Activated T-helper 2 cell treated with anti-CD3 and anti-CD28 coated beads, Interferon-gamma antibody, Interleukin-2, Interleukin-4, amounts not matched to agents 10 μg/mL and 5 μg/mL and 100 μg/mL, durations not matched to agents 14 hours and 24 hours and 36 hours (primary cell): ENCODE measurements at regions not wholly inside any gene's neighbourhood (a gene's known extent, or its start where the extent isn't known, plus 50 kb on each side); places are given as distances from the start of the nearest gene placed in this dataset.

Source experiments
- DNase-seq: peaks from one replicate; pipeline ENCODE4 v3.0.0; 2021; ENCODE audit warnings: low spot score
- H3K27ac Mint-ChIP-seq: one replicate; pipeline ENCODE4 v1.8.0; 2021; ENCODE audit warnings: mixed read lengths
- H3K27me3 Mint-ChIP-seq: one replicate; pipeline ENCODE4 v1.8.0; 2021; ENCODE audit warnings: low read depth, mixed read lengths
- H3K36me3 Mint-ChIP-seq: one replicate; pipeline ENCODE4 v1.8.0; 2021; ENCODE audit warnings: low read depth, mixed read lengths
- H3K4me1 Mint-ChIP-seq: one replicate; pipeline ENCODE4 v1.8.0; 2021; ENCODE audit warnings: low read depth, mixed read lengths
- H3K4me3 Mint-ChIP-seq: one replicate; pipeline ENCODE4 v1.8.0; 2021; ENCODE audit warnings: low read depth, mild to moderate bottlenecking, moderate library complexity, mixed read lengths
- H3K9me3 Mint-ChIP-seq: one replicate; pipeline ENCODE4 v1.8.0; 2021; ENCODE audit warnings: mixed read lengths
- intact Hi-C: fragments of 100-400 bp; cut with micrococcal nuclease; formaldehyde crosslinking; loops from one replicate; pipeline ENCODE4 v1.15.1; 2023

DNA sequence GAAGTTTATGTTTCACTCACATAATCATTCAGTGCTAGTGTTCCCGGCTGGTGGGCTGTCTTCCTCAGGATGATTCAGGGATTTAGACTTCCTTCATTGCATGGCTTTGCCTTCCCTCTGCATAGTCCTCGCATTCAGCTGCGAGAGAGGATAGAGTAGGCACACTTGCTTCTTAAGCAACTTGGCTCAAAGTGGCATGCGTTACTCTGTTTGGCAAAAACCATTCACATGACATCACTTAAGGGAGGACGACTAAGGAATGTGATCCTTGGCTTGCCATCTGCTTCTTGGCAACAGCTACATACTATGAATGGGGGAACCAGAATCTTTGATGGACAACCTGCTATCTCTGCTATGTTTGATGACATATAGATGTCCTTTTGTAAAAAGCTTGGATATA, 359.3 kb downstream of the TDRD3 start:
- no peak overlapping the region for H3K27ac Mint-ChIP-seq
- intact Hi-C loops: no loop called here
- no peak for DNase-seq

DNA sequence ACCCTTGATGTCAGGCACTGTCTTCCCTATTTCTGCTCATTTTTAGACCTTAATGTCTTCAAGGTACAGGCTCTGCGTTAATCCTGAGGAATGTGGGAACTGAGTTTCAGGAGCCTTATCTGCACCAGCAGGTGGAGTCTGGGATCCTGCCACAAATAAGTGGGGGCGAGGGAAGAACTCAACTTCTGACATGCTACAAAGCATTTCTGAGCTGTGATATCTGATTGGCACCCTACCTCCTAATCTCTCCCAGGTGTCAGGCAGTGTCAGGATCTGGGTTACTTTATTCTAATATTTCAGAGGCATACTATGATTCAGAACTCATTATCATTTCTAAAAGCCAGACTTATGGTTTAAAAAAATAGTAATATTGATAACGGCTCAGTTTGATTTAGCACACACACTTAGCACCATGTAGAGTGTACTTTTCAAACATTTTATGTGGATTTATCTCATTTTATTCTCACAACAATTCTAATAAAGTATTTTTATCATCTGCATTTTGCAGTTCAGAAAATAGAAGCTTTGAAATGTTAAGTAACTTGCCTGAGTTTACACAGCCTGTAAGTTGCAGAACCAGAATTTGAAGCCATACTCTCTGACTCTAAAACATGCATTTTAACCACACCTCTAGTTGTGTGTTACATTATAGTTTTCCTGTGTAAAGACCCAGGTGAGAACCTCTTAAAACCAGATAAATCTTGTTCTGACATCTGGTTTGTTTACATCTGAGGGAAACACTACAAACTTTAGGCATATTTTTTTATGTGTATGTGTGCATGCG, 358.6 kb downstream of the TDRD3 start:
- Mint-ChIP-seq H3K27ac (no peak overlapping the region), H3K4me1 (no peaks in the 10 kb centered on the region), H3K4me3 (no peak overlapping the region), H3K27me3 (no peaks in the 10 kb centered on the region), H3K9me3 (no peaks in the 10 kb centered on the region), H3K36me3 (no peaks in the 10 kb centered on the region)
- DNase-seq: no peak
- intact Hi-C loops: no loop called here

More for the DNA sequence above, 359.3 kb downstream of the TDRD3 start:
- no peaks in the 10 kb centered on the region for H3K4me1 Mint-ChIP-seq
- H3K36me3 Mint-ChIP-seq: no peaks in the 10 kb centered on the region
- no peaks in the 10 kb centered on the region for H3K27me3 Mint-ChIP-seq
- H3K9me3 Mint-ChIP-seq: no peaks in the 10 kb centered on the region
- no peak overlapping the region for H3K4me3 Mint-ChIP-seq

DNA sequence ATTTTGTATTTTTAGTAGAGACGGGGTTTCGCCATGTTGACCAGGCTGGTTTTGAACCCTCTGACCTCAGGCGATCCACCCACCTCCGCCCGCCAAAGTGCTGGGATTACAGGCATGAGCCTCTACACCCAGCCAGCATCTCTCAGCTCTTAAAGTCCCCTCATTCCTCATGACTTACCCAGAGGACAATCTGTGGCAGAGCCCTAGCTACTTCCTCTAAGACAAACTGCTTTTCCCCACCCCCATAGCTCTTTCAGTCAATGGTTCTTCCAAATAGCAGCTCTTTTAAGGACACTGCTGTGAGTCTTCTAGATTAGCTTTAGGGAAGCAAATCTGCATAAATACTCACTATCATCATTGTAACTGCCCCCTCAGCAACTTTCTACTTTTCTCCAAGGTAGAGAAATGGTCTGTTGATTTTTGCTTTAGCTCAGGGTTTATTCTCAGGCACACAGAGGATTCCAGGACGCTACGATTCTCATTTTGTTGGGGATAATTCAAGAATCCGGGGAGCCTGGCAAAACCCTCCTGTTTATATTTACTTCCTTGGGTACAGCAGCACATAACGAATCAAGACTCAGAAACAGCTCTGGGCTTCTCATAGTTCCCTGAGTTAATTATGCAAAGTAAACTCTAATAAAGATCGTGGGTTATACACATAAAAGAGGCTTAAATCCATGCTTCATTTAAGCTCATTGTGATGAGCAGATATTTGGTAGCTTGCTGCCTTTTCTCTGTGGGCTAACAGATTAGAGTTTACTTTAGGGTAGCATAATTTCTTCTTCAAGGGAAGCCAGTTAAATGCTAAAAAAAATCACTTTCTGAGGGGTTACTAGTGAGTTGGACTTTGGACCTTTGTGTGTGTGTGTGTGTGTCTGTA, 357.4 kb downstream of the TDRD3 start:
- no peaks in the 10 kb centered on the region for H3K4me1 Mint-ChIP-seq
- H3K27me3 Mint-ChIP-seq: no peaks in the 10 kb centered on the region
- H3K9me3 Mint-ChIP-seq: no peaks in the 10 kb centered on the region
- intact Hi-C loops: no loop called here
- no peak overlapping the region for H3K4me3 Mint-ChIP-seq
- H3K27ac Mint-ChIP-seq: no peak overlapping the region
- no peaks in the 10 kb centered on the region for H3K36me3 Mint-ChIP-seq
- no peak for DNase-seq

DNA sequence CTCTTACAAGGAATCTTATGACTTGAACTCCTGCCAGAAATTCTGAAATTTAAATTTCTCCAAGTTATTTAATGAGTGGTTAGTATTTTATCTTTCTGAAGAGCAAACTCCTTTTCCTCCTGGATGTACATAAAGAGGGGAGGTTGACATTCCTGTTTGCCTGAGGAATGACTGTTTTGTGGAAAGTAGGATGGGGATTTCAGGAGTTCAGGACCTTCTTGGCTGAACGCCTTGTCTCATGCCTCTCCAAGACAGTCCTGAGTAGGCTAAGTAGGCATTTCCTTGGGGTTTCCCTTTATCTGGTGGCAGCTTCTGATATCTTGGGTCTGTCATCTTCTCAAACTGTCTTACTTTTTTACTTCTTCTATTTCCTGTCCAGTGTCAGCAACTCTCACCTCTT, 356.6 kb downstream of the TDRD3 start:
- intact Hi-C loops: no loop called here
- H3K27me3 Mint-ChIP-seq: no peaks in the 10 kb centered on the region
- H3K27ac Mint-ChIP-seq: no peak overlapping the region
- H3K36me3 Mint-ChIP-seq: no peaks in the 10 kb centered on the region
- H3K4me1 Mint-ChIP-seq: no peaks in the 10 kb centered on the region
- no peak overlapping the region for H3K4me3 Mint-ChIP-seq
- no peak for DNase-seq
- H3K9me3 Mint-ChIP-seq: no peaks in the 10 kb centered on the region

DNA sequence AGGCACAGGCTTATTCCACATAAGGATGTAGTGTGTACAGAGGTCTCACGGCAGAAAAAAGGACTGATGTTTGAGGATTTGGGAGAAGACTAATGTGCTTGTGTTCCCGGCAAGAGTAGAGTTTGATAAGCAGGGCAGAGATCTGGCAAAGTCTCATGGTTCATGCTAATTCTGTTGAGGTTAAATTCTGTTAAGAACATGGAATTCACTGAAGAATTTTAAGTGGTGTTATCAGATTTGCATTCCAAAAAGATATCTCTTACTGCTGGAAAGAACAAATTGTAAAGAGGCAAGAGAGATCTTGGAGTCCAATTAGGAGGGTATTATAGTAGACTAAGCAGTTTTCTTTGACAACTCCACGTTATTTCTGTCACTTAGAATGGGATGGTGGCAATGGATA, 348.3 kb downstream of the TDRD3 start:
- intact Hi-C loops: no loop called here
- Mint-ChIP-seq H3K27me3 (no peaks in the 10 kb centered on the region), H3K9me3 (no peaks in the 10 kb centered on the region), H3K4me3 (no peak overlapping the region), H3K36me3 (no peaks in the 10 kb centered on the region), H3K27ac (no peak overlapping the region), H3K4me1 (no peaks in the 10 kb centered on the region)
- no peak for DNase-seq

DNA sequence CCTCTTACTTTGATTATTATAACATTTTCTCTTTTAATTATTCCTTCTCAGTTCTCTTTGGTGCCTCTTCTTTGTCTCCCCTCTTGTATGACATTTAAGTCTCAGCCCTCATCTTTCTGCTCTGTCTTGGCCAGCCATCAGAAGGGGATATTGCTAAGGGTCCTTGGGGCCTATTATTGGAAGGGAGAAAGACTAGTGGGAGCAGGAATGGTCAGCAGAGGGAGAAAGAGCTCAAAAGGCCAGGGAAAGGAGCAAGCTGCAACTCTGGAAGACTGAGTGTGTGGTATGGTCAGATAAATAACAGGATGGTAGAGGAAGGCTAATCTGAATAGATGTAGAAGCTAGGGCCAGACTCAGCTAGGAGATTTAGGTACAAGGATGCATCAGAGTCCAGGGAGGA, 336.9 kb downstream of the TDRD3 start:
- H3K9me3 Mint-ChIP-seq: peaks cover 18% of the 10 kb centered on the region
- no peaks in the 10 kb centered on the region for H3K27me3 Mint-ChIP-seq
- no peaks in the 10 kb centered on the region for H3K36me3 Mint-ChIP-seq
- no peaks in the 10 kb centered on the region for H3K4me1 Mint-ChIP-seq
- no peak overlapping the region for H3K27ac Mint-ChIP-seq
- intact Hi-C loops: no loop called here
- H3K4me3 Mint-ChIP-seq: no peak overlapping the region
- no peak for DNase-seq

DNA sequence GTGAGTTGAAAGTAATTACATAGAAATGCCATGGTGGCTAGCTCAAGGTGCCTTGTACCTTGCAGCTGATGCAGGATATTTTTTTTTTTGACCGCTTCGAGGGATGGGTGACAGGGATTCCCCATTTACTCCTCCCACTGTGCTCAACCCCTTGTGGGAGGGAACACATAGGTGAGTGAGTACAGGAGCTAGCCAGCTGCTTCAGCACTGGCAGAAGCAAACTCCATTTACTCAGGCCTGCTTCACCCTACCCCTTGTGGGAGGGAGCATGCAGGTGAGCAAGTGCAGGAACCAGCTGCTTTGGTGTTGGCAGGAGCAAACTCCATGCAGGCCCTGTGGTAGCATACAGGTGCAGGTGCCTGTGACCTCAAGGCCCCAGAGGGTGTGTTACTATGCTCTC, 330.1 kb downstream of the TDRD3 start:
- H3K4me3 Mint-ChIP-seq: no peak overlapping the region
- intact Hi-C loops: no loop called here
- H3K27ac Mint-ChIP-seq: no peak overlapping the region
- H3K27me3 Mint-ChIP-seq: no peaks in the 10 kb centered on the region
- no peak for DNase-seq
- no peaks in the 10 kb centered on the region for H3K36me3 Mint-ChIP-seq
- H3K9me3 Mint-ChIP-seq: peaks cover 11% of the 10 kb centered on the region
- no peaks in the 10 kb centered on the region for H3K4me1 Mint-ChIP-seq

DNA sequence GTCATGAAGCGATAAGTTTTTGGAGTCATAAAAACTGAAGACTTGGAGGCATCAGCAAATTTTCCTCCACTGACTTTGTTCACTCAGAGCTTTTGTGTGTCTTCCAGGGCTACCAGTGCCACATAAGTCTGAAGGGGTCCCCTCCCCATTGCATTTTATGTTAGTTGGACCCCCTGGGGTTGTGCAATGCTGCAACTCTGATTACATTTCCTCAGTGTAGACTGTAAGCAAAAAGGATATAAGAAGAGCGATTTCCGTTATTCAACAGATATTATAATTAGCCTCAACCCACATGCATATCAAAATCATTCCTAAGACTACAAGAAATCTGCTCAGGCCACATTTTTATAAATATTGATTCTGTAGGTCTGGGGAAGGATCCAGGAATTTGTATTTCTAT, 324.0 kb downstream of the TDRD3 start:
- no peak for DNase-seq
- Mint-ChIP-seq H3K4me1 (no peaks in the 10 kb centered on the region), H3K4me3 (no peak overlapping the region), H3K9me3 (peaks cover 14% of the 10 kb centered on the region), H3K27me3 (no peaks in the 10 kb centered on the region), H3K27ac (no peak overlapping the region), H3K36me3 (no peaks in the 10 kb centered on the region)
- intact Hi-C loops: no loop called here

DNA sequence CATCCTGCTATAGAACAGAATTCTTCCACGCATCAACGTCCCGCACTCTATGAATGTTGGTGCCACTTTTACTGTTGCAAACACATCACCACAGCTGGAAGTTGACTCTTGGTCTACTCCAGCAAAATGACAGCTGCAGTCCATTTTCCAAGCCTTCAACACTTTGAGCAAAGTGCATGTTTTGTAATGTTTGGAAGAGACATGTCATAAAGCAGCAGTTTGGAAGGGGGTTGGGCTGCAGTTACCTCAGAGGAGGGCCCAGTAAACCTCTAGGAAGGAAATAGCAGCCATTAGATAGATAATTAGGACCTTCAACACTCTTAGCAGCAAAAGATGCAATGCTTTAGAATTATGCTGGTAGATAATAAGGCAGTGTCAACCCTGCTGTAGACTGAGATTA, 323.6 kb downstream of the TDRD3 start:
- no peaks in the 10 kb centered on the region for H3K4me1 Mint-ChIP-seq
- H3K27ac Mint-ChIP-seq: no peak overlapping the region
- H3K4me3 Mint-ChIP-seq: no peak overlapping the region
- no peak for DNase-seq
- H3K36me3 Mint-ChIP-seq: no peaks in the 10 kb centered on the region
- H3K27me3 Mint-ChIP-seq: no peaks in the 10 kb centered on the region
- peaks cover 14% of the 10 kb centered on the region for H3K9me3 Mint-ChIP-seq
- intact Hi-C loops: no loop called here

DNA sequence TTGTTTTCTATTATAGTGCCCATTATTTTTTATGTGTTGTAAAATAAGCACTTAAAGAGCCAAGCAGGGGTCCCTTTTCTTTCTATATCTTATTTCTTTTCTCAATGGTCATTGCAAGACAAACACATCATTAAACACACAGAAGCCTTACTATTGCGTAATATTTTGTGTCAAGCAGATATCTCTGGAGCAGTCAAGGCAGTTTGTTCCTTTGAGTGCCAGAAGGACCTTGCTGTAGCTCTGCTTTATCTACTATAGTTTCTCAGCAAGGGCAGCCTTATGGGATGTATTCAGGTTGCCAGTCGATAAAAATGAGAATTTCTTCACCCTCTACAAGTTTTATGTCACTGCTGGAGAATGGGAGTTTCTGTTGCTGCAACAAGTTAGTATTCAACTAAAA, 319.3 kb downstream of the TDRD3 start:
- DNase-seq: no peak
- H3K27me3 Mint-ChIP-seq: no peaks in the 10 kb centered on the region
- H3K4me3 Mint-ChIP-seq: no peak overlapping the region
- H3K9me3 Mint-ChIP-seq: no peaks in the 10 kb centered on the region
- intact Hi-C loops: no loop called here
- H3K27ac Mint-ChIP-seq: no peak overlapping the region
- no peaks in the 10 kb centered on the region for H3K4me1 Mint-ChIP-seq
- no peaks in the 10 kb centered on the region for H3K36me3 Mint-ChIP-seq

DNA sequence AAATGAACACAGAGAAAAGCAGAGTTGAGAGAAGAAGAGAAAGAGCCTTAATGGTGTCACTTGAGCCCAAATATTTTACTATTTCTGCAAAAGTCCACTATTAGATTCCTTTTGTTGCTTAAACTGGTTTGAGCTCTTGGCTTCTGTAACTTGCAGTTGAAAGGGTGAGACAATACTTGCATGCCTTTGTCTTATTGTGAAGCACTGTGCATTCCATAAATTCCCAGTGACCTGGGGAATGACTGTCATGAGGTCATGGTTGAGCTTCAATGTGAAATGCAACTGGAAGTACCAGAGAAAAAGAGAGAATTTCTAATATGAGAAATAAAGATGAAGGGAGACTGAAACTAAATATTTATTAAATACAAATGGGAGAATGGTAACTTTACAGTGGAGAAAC, 310.9 kb downstream of the TDRD3 start:
- Mint-ChIP-seq H3K9me3 (no peaks in the 10 kb centered on the region), H3K36me3 (no peaks in the 10 kb centered on the region), H3K4me1 (no peaks in the 10 kb centered on the region), H3K4me3 (no peak overlapping the region), H3K27ac (no peak overlapping the region), H3K27me3 (no peaks in the 10 kb centered on the region)
- DNase-seq: no peak
- intact Hi-C loops: no loop called here

DNA sequence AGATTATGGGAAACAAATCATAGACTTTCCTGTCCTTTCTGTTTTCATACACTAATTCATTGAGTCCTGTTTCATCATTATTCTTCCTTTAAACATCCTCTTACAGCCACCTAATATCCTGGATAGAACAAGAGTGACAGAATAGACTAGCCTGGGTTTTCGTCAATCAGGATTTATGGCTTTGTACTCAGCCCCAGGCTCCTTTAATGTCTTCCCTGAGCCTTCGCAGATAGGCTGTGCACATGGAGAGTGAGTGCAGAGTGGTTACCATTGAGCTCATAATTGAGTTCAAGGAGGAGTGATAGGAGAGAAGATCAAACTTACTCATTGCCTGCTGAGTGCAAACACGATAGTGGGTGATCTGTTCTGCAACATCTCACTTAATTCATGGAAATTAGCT, 304.9 kb downstream of the TDRD3 start:
- intact Hi-C loops: no loop called here
- DNase-seq: no peak
- Mint-ChIP-seq H3K9me3 (no peaks in the 10 kb centered on the region), H3K27ac (no peak overlapping the region), H3K4me3 (no peak overlapping the region), H3K36me3 (no peaks in the 10 kb centered on the region), H3K4me1 (no peaks in the 10 kb centered on the region), H3K27me3 (no peaks in the 10 kb centered on the region)

DNA sequence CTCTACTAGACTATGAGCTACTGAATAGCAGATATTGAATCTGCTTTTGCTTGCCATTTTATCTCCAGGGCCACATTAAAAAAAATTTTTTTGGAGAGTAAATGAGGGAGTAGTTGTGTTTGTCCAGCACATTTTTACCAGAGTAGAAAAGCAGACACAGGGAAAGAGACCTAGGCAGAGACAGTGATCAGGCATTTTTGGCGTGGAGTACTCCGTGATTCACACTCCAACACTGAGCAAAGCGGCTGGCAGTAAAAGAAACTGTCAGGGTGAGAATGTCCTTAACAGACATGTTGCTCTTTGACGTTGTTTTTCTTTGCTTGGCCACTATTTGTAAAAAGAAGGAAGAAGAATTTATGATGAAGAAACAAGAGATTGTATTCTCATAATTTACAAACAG, 304.0 kb downstream of the TDRD3 start:
- no peaks in the 10 kb centered on the region for H3K27me3 Mint-ChIP-seq
- no peaks in the 10 kb centered on the region for H3K4me1 Mint-ChIP-seq
- H3K27ac Mint-ChIP-seq: no peak overlapping the region

More for the DNA sequence above, 304.0 kb downstream of the TDRD3 start:
- Mint-ChIP-seq H3K9me3 (no peaks in the 10 kb centered on the region), H3K4me3 (no peak overlapping the region), H3K36me3 (no peaks in the 10 kb centered on the region)
- DNase-seq: no peak
- intact Hi-C loops: no loop called here
